Breast epithelium (tissue), 4 donors: ENCODE measurements at regions not wholly inside any gene's neighbourhood (a gene's known extent, or its start where the extent isn't known, plus 50 kb on each side); places are given as distances from the start of the nearest gene placed in this dataset.

Source experiments
- DNase-seq, 2 donors: peaks; one replicate each; pipeline ENCODE4 v3.0.0-alpha.2; 2019; ENCODE audit warnings: low spot score in 2 of 2
- H3K27ac ChIP-seq, 2 donors: fragments of 200-600 bp; sonication (generic) in 1 of 2; one replicate each; pipeline ENCODE4 v1.5.1; 2016 to 2019; ENCODE audit warnings: mild to moderate bottlenecking in 1 of 2
- H3K27me3 ChIP-seq, 2 donors: fragments of 200-600 bp; sonication (generic) in 1 of 2; one replicate each; pipeline versions ENCODE4 v1.5.1 to v1.6.0; 2017 to 2019; ENCODE audit warnings: control low read depth in 1 of 2, mild to moderate bottlenecking in 1 of 2
- H3K36me3 ChIP-seq: fragments of 200-600 bp; one replicate; pipeline ENCODE4 v1.5.1; 2019
- H3K4me1 ChIP-seq, 2 donors: fragments of 200-600 bp; sonication (generic); one replicate each; pipeline ENCODE4 v1.5.1; 2016 to 2019; ENCODE audit warnings: control low read depth in 1 of 2
- H3K4me3 ChIP-seq, 3 donors: fragments of 200-600 bp; sonication (generic); 1 replicate in 2 of 3; 2 replicates in 1 of 3; pipeline ENCODE4 v1.5.1; 2016 to 2019; ENCODE audit warnings: mild to moderate bottlenecking in 3 of 3, moderate library complexity in 2 of 3
- H3K9me3 ChIP-seq, 2 donors: fragments of 200-600 bp; sonication (generic) in 1 of 2; one replicate each; pipeline ENCODE4 v1.5.1; 2016 to 2019; ENCODE audit warnings: control low read depth in 1 of 2
- POLR2A ChIP-seq: fragments of 450-650 bp; IDR thresholded peaks from one replicate; pipeline ENCODE4 v1.6.1; 2016; ENCODE audit warnings: antibody characterized with exemption, mild to moderate bottlenecking, moderate library complexity
- POLR2AphosphoS5 ChIP-seq, 3 donors: sonication (generic); formaldehyde crosslinking; IDR thresholded peaks; one replicate each; pipeline ENCODE4 v1.6.1; 2017; ENCODE audit warnings: antibody characterized with exemption in 3 of 3
- intact Hi-C: fragments of 100-400 bp; cut with DNase I; formaldehyde crosslinking; loops from one replicate; pipeline ENCODE4 v1.15.1; 2023; ENCODE audit warnings: low total_unique reads
- TF ChIP-seq, protein P1 (sequence below), 3 donors: fragments of 450-650 bp; IDR thresholded peaks; one replicate each; pipeline ENCODE4 v1.5.1; 2016 to 2017; ENCODE audit warnings: antibody characterized with exemption in 3 of 3, mild to moderate bottlenecking in 3 of 3, moderate library complexity in 3 of 3

- DNase-seq: no peak
- TF ChIP-seq POLR2AphosphoS5 (IDR thresholded peaks at IDR 0.05) (no peak), POLR2A (no peak)
- TF ChIP-seq, protein P1, sequence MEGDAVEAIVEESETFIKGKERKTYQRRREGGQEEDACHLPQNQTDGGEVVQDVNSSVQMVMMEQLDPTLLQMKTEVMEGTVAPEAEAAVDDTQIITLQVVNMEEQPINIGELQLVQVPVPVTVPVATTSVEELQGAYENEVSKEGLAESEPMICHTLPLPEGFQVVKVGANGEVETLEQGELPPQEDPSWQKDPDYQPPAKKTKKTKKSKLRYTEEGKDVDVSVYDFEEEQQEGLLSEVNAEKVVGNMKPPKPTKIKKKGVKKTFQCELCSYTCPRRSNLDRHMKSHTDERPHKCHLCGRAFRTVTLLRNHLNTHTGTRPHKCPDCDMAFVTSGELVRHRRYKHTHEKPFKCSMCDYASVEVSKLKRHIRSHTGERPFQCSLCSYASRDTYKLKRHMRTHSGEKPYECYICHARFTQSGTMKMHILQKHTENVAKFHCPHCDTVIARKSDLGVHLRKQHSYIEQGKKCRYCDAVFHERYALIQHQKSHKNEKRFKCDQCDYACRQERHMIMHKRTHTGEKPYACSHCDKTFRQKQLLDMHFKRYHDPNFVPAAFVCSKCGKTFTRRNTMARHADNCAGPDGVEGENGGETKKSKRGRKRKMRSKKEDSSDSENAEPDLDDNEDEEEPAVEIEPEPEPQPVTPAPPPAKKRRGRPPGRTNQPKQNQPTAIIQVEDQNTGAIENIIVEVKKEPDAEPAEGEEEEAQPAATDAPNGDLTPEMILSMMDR (IDR thresholded peaks at IDR 0.05): no peak
- H3K4me3 ChIP-seq: no peak overlapping the region
- no peak overlapping the region for H3K27ac ChIP-seq
- no peaks in the 10 kb centered on the region for H3K36me3 ChIP-seq
- intact Hi-C loops: no loop called here
- no peaks in the 10 kb centered on the region for H3K9me3 ChIP-seq
- no peaks in the 10 kb centered on the region for H3K27me3 ChIP-seq
- no peaks in the 10 kb centered on the region for H3K4me1 ChIP-seq
Measured at GRCh38 chr11:111010391-111011274, 234.9 kb upstream of the POU2AF2 start.

DNA sequence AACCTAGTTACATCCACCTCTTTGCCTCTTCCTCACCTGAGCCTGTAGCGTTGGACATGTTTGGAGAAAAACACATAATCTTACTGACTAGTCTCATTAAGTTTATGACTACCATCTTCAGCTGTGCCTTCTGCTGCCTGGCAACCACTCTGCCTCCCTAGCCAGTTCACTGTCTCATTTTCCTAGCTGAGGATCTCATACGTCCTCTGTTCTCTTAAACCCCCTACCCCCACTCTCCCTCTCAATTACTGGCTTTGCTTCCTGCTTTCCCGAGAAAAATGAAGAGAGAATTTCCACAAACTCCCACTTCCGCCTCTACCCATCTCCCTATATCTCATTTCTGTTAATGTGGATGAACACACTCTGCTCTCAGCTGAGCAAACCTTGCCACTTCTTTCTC is 239.3 kb upstream of the POU2AF2 start:
- no peaks in the 10 kb centered on the region for H3K4me1 ChIP-seq
- intact Hi-C loops: no loop called here
- no peaks in the 10 kb centered on the region for H3K27me3 ChIP-seq
- H3K4me3 ChIP-seq: no peak overlapping the region
- H3K9me3 ChIP-seq: no peaks in the 10 kb centered on the region
- no peak overlapping the region for H3K27ac ChIP-seq
- H3K36me3 ChIP-seq: no peaks in the 10 kb centered on the region
- no peak for DNase-seq
- TF ChIP-seq POLR2A: no peak
- TF ChIP-seq POLR2AphosphoS5 (IDR thresholded peaks at IDR 0.05): no peak
- TF ChIP-seq, protein P1 (IDR thresholded peaks at IDR 0.05): no peak

GRCh38 chr11:111001986-111002611 is 243.4 kb upstream of the POU2AF2 start:
- Histone ChIP-seq H3K36me3 (no peaks in the 10 kb centered on the region), H3K27ac (peak overlapping the region; percentile 26 to 75), H3K4me1 (no peaks in the 10 kb centered on the region), H3K9me3 (no peaks in the 10 kb centered on the region), H3K27me3 (no peaks in the 10 kb centered on the region), H3K4me3 (no peak overlapping the region)
- intact Hi-C loops: no loop called here
- DNase-seq: no peak
- no peak for TF ChIP-seq POLR2AphosphoS5 (IDR thresholded peaks at IDR 0.05)
- TF ChIP-seq, protein P1 (IDR thresholded peaks at IDR 0.05): no peak
- no peak for TF ChIP-seq POLR2A

DNA sequence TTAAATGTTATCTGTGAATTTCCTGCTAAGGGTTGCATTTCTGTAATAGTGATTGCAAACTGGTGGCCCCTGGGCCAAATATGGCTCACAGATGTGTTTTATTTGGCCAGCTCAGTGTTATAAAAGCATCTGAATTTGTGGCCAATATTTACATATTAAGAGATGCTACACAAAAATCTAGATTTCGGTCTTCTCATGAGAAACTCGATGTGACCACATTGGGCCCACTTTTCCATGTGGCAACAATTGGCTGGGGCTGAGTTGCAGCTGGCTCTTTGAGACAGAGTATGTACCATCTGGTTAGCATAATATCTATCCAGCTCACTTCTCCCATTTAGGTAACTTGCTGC is 244.5 kb upstream of the POU2AF2 start:
- no peaks in the 10 kb centered on the region for H3K4me1 ChIP-seq
- H3K4me3 ChIP-seq: no peak overlapping the region
- H3K36me3 ChIP-seq: no peaks in the 10 kb centered on the region
- peak overlapping the region in 1 of 2 donors; percentile 52 for H3K27ac ChIP-seq
- TF ChIP-seq POLR2AphosphoS5 (IDR thresholded peaks at IDR 0.05): no peak
- H3K9me3 ChIP-seq: no peaks in the 10 kb centered on the region
- no peaks in the 10 kb centered on the region for H3K27me3 ChIP-seq
- intact Hi-C loops: no loop called here
- DNase-seq: no peak

- DNase-seq: no peak
- intact Hi-C loops: no loop called here
Measured at GRCh38 chr11:111000400-111001080, 245.0 kb upstream of the POU2AF2 start.

More at GRCh38 chr11:111000400-111001080, 245.0 kb upstream of the POU2AF2 start:
- no peaks in the 10 kb centered on the region for H3K27me3 ChIP-seq
- H3K36me3 ChIP-seq: no peaks in the 10 kb centered on the region
- H3K4me1 ChIP-seq: no peaks in the 10 kb centered on the region
- TF ChIP-seq, protein P1 (IDR thresholded peaks at IDR 0.05): no peak
- TF ChIP-seq POLR2A: no peak
- TF ChIP-seq POLR2AphosphoS5 (IDR thresholded peaks at IDR 0.05): no peak
- H3K4me3 ChIP-seq: no peak overlapping the region
- H3K27ac ChIP-seq: peak overlapping the region in 1 of 2 donors; percentile 52
- H3K9me3 ChIP-seq: no peaks in the 10 kb centered on the region
